CD4-positive, alpha-beta memory T cell (primary cell): ENCODE measurements at regions not wholly inside any gene's neighbourhood (a gene's known extent, or its start where the extent isn't known, plus 50 kb on each side); places are given as distances from the start of the nearest gene placed in this dataset.
"Not testable (repeated sequence)": the region's sequence is repeated elsewhere in the genome, so short reads cannot be mapped to it uniquely, and the experiment has no call there.

ENCODE experiments used
- CTCF ChIA-PET: fragments of 350-600 bp; sonication (Branson Sonifier 250); formaldehyde crosslinking; loops from one replicate; lab custom pipeline; 2021; ENCODE audit warnings: inconsistent platforms; ENCODE audit not compliant: partially characterized antibody; lab: Charles Lee
- POLR2A ChIA-PET: fragments of 350-600 bp; sonication (Branson Sonifier 250); formaldehyde crosslinking; loops from one replicate; lab custom pipeline; 2021; ENCODE audit not compliant: partially characterized antibody; lab: Charles Lee
- DNase-seq, 5 donors: peaks; one replicate each; pipeline versions ENCODE4 v3.0.0 to v3.0.0-alpha.2; 2020 to 2022; ENCODE audit warnings: mixed read lengths in 1 of 5
- H3K27ac ChIP-seq: one replicate; pipeline ENCODE4 v1.7.0; 2013; ENCODE audit warnings: low read depth, low read length
- H3K27me3 ChIP-seq: 2 replicates; pipeline ENCODE4 v1.7.0; 2013; ENCODE audit warnings: mild to moderate bottlenecking, low read length, moderate library complexity; ENCODE audit not compliant: insufficient read depth
- H3K36me3 ChIP-seq: 2 replicates; pipeline ENCODE4 v1.7.0; 2013; ENCODE audit warnings: mild to moderate bottlenecking, low read length, moderate library complexity; ENCODE audit not compliant: insufficient read depth
- H3K4me1 ChIP-seq: 2 replicates; pipeline ENCODE4 v1.7.0; 2013; ENCODE audit warnings: mild to moderate bottlenecking, low read length, moderate library complexity; ENCODE audit not compliant: insufficient read depth
- H3K4me3 ChIP-seq, 2 donors: one replicate each; pipeline ENCODE4 v1.7.0; 2013; ENCODE audit warnings: low read length in 2 of 2, mild to moderate bottlenecking in 1 of 2
- H3K9me3 ChIP-seq, 2 donors: one replicate each; pipeline ENCODE4 v1.7.0; 2013; ENCODE audit warnings: low read length in 2 of 2, control low read depth in 1 of 2; ENCODE audit not compliant: control insufficient read depth in 1 of 2
- H3K27ac Mint-ChIP-seq, 7 donors: one replicate each; pipeline ENCODE4 v1.8.0; 2020 to 2021; ENCODE audit warnings: mixed read lengths in 7 of 7, mild to moderate bottlenecking in 6 of 7, inconsistent platforms in 3 of 7, moderate library complexity in 3 of 7
- H3K27me3 Mint-ChIP-seq, 2 donors: one replicate each; pipeline ENCODE4 v1.8.0; 2020 to 2021; ENCODE audit warnings: mixed read lengths in 2 of 2
- H3K36me3 Mint-ChIP-seq, 2 donors: one replicate each; pipeline ENCODE4 v1.8.0; 2020 to 2021; ENCODE audit warnings: mixed read lengths in 2 of 2, inconsistent platforms in 1 of 2, mild to moderate bottlenecking in 1 of 2
- H3K4me1 Mint-ChIP-seq, 4 donors: one replicate each; pipeline ENCODE4 v1.8.0; 2020 to 2021; ENCODE audit warnings: mixed read lengths in 4 of 4, mild to moderate bottlenecking in 1 of 4
- H3K4me3 Mint-ChIP-seq, 8 donors: one replicate each; pipeline ENCODE4 v1.8.0; 2020 to 2021; ENCODE audit warnings: mixed read lengths in 8 of 8, mild to moderate bottlenecking in 7 of 8, moderate library complexity in 6 of 8, inconsistent platforms in 3 of 8
- H3K9me3 Mint-ChIP-seq, 8 donors: one replicate each; pipeline ENCODE4 v1.8.0; 2020 to 2021; ENCODE audit warnings: mixed read lengths in 8 of 8, mild to moderate bottlenecking in 5 of 8, inconsistent platforms in 3 of 8, moderate library complexity in 1 of 8
- intact Hi-C: fragments of 100-400 bp; cut with micrococcal nuclease; formaldehyde crosslinking; loops from one replicate; pipeline ENCODE4 v1.15.1; 2023

DNA sequence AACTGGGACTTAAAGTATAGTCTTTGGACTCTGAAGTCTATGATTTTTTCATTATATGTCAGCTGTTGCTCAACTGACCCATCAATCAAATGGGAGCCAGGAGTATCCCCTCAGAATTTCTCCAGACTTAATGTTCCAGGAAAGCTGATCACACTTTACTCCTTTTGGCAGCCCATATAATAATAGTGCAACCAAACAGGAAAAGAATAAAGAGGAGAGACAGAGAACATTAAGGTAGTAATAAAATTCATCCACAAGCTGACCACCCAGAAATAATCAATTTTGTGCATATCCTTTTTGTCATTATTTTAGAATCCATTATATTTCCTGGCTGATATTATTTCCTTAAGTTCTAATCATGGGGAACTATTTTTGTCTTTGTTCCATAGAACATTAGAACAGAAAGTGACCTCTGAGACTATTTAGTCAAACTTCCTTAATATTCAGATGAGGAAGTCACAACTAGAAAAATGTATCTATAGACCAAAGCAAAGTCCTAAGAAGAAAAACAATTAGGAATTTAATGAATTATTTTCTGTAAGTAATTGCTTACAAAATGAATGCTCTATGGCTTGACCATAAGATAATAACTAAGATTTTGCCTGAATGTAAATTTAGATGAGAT lies 238.1 kb upstream of the SEL1L start:
- CTCF ChIA-PET: no interaction called here
- no peak overlapping the region for H3K4me3 ChIP-seq
- peaks cover 0 to 6% (median 0%) of the 10 kb centered on the region in 8 donors for H3K9me3 Mint-ChIP-seq
- DNase-seq: no peak
- no peaks in the 10 kb centered on the region for H3K36me3 ChIP-seq
- H3K27me3 ChIP-seq: no peaks in the 10 kb centered on the region
- no peaks in the 10 kb centered on the region for H3K4me1 Mint-ChIP-seq
- POLR2A ChIA-PET: no interaction called here
- intact Hi-C loops: no loop called here
- no peak overlapping the region for H3K27ac Mint-ChIP-seq
- H3K4me3 Mint-ChIP-seq: no peak overlapping the region
- no peaks in the 10 kb centered on the region for H3K4me1 ChIP-seq
- H3K27ac ChIP-seq: no peak overlapping the region
- no peaks in the 10 kb centered on the region for H3K36me3 Mint-ChIP-seq
- no peaks in the 10 kb centered on the region for H3K27me3 Mint-ChIP-seq
- no peaks in the 10 kb centered on the region for H3K9me3 ChIP-seq

DNA sequence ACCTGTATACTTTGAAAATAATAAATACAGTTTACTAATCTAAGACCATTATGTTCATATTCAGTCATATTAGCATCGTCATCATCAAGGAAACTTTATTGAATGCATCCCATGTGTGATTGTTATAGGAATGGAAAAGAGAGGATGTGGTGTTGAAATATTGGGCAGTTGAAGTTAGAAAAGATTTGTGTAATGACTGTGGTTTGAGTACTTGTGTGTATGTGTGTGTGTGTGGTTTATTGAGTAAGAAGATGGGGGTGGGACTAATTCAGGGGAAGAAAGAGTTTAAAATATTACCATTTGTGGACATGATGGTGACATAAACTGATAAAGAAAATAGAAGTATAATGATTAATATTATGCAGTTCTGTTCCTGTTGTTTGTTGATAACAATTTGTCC lies 238.7 kb upstream of the SEL1L start:
- no peaks in the 10 kb centered on the region for H3K9me3 ChIP-seq
- H3K9me3 Mint-ChIP-seq: peaks cover 0 to 6% (median 0%) of the 10 kb centered on the region in 8 donors
- H3K4me3 Mint-ChIP-seq: no peak overlapping the region
- no peaks in the 10 kb centered on the region for H3K4me1 Mint-ChIP-seq
- H3K27ac Mint-ChIP-seq: no peak overlapping the region
- H3K36me3 Mint-ChIP-seq: no peaks in the 10 kb centered on the region
- ChIA-PET POLR2A (interaction anchor here (0.7 kb wide), 1 partner anchor 122 kb away, joined by 3 read pairs; no protein-coding TSS in a partner anchor), CTCF (no interaction called here)
- DNase-seq: no peak
- H3K4me3 ChIP-seq: no peak overlapping the region
- H3K27me3 Mint-ChIP-seq: no peaks in the 10 kb centered on the region
- H3K27me3 ChIP-seq: no peaks in the 10 kb centered on the region
- intact Hi-C loops: no loop called here
- H3K36me3 ChIP-seq: no peaks in the 10 kb centered on the region
- H3K4me1 ChIP-seq: no peaks in the 10 kb centered on the region
- no peak overlapping the region for H3K27ac ChIP-seq

GRCh38 chr14:81776531-81776930 lies 242.9 kb upstream of the SEL1L start:
- Histone ChIP-seq H3K36me3 (no peaks in the 10 kb centered on the region), H3K9me3 (no peaks in the 10 kb centered on the region), H3K27ac (no peak overlapping the region), H3K4me1 (no peaks in the 10 kb centered on the region), H3K27me3 (no peaks in the 10 kb centered on the region), H3K4me3 (no peak overlapping the region)
- intact Hi-C loops: no loop called here
- H3K4me3 Mint-ChIP-seq: no peak overlapping the region
- H3K36me3 Mint-ChIP-seq: no peaks in the 10 kb centered on the region
- no peak overlapping the region for H3K27ac Mint-ChIP-seq
- H3K9me3 Mint-ChIP-seq: peaks cover 0 to 6% (median 2%) of the 10 kb centered on the region in 8 donors
- no peaks in the 10 kb centered on the region for H3K4me1 Mint-ChIP-seq
- ChIA-PET POLR2A (no interaction called here), CTCF (no interaction called here)
- no peaks in the 10 kb centered on the region for H3K27me3 Mint-ChIP-seq
- DNase-seq: no peak

- H3K27ac ChIP-seq, H3K9me3 ChIP-seq, DNase-seq, H3K4me3 ChIP-seq, H3K4me1 Mint-ChIP-seq, H3K27me3 Mint-ChIP-seq, H3K4me1 ChIP-seq, H3K36me3 ChIP-seq, intact Hi-C loops, H3K36me3 Mint-ChIP-seq, CTCF ChIA-PET, POLR2A ChIA-PET, H3K4me3 Mint-ChIP-seq, H3K27ac Mint-ChIP-seq, H3K27me3 ChIP-seq: not testable (repeated sequence)
- H3K9me3 Mint-ChIP-seq: peaks cover 0 to 14% (median 2%) of the 10 kb centered on the region in 8 donors
These were observed 248.1 kb upstream of the SEL1L start for GRCh38 chr14:81781798-81782197.

DNA sequence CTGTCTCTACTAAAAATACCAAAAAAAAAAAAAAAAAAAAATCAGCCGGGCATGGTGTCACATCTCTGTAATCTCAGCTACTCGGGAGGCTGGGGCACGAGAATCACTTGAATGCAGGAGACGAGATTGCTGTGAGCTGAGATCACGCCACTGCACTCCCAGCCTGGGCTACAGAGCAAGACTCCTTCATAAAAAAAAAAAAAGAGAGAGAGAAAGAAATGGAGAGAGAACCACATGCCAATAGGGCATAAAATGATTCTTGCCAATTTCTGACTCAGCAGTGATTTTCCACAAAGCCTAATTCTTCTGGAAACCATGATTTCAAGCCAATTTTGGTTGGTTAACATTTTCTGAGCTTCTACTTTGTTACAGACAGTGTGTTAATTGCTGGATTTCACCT lies 250.4 kb upstream of the SEL1L start:
- no peaks in the 10 kb centered on the region for H3K4me1 ChIP-seq
- Mint-ChIP-seq H3K9me3 (peaks cover 0 to 11% (median 2%) of the 10 kb centered on the region in 8 donors), H3K27ac (no peak overlapping the region), H3K4me1 (no peaks in the 10 kb centered on the region), H3K36me3 (no peaks in the 10 kb centered on the region), H3K4me3 (no peak overlapping the region), H3K27me3 (no peaks in the 10 kb centered on the region)
- POLR2A ChIA-PET: no interaction called here
- no peaks in the 10 kb centered on the region for H3K36me3 ChIP-seq
- H3K4me3 ChIP-seq: no peak overlapping the region
- no peaks in the 10 kb centered on the region for H3K9me3 ChIP-seq
- no peak for DNase-seq
- CTCF ChIA-PET: no interaction called here
- intact Hi-C loops: no loop called here
- H3K27ac ChIP-seq: no peak overlapping the region
- H3K27me3 ChIP-seq: no peaks in the 10 kb centered on the region

DNA sequence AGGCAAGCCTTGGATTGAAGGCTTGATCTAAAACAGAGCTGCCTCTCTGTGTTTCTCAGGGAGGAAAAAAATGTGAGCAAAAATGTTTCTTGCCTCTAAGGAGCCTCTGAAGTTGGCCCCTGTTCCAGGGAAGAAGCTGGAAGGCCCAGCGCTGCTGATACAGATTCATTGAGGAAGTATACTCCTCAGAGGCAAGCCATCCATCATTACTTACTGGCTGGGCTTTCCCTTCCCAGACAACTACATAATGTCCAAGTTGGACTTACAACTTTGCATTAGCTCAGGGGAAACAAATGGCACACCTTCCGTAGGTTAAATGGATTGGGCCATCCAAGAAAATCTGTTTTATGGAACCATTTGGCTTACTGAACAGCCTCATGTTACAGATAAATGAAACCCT lies 263.7 kb upstream of the SEL1L start:
- H3K4me3 Mint-ChIP-seq: no peak overlapping the region
- H3K4me3 ChIP-seq: no peak overlapping the region
- no peaks in the 10 kb centered on the region for H3K27me3 ChIP-seq
- H3K36me3 ChIP-seq: no peaks in the 10 kb centered on the region
- intact Hi-C loops: no loop called here
- H3K9me3 ChIP-seq: no peaks in the 10 kb centered on the region
- peaks cover 0 to 8% (median 0%) of the 10 kb centered on the region in 8 donors for H3K9me3 Mint-ChIP-seq
- H3K27ac Mint-ChIP-seq: no peak overlapping the region
- ChIA-PET CTCF (no interaction called here), POLR2A (no interaction called here)
- H3K4me1 ChIP-seq: no peaks in the 10 kb centered on the region
- no peaks in the 10 kb centered on the region for H3K36me3 Mint-ChIP-seq
- H3K27me3 Mint-ChIP-seq: peaks cover 0 to 2% of the 10 kb centered on the region in 2 donors
- no peak overlapping the region for H3K27ac ChIP-seq
- no peak for DNase-seq
- no peaks in the 10 kb centered on the region for H3K4me1 Mint-ChIP-seq

DNA sequence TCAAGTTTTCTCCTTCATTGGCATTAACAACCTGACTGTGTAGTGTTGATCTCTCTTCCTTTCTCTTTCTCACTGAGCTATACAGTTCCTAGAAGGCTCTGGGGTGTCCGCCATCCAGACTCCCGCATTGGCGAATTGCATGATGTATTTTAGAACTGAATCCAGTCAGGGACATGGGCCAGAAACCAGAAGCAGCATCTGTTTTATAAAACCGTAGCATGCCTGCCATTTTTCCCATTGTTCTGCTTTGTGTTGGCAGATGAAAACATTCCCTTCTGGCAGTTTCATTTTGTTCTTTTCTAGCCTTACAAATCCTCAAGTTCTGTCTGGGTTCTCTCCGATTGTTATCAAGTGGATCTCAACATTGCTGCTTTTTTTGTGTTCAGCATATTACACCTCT lies 268.3 kb upstream of the SEL1L start:
- ChIA-PET POLR2A (no interaction called here), CTCF (no interaction called here)
- no peaks in the 10 kb centered on the region for H3K27me3 ChIP-seq
- Mint-ChIP-seq H3K27ac (no peak overlapping the region), H3K4me1 (no peaks in the 10 kb centered on the region), H3K36me3 (no peaks in the 10 kb centered on the region), H3K9me3 (peaks cover 0 to 5% (median 0%) of the 10 kb centered on the region in 8 donors), H3K4me3 (no peak overlapping the region), H3K27me3 (no peaks in the 10 kb centered on the region)
- no peaks in the 10 kb centered on the region for H3K36me3 ChIP-seq
- no peaks in the 10 kb centered on the region for H3K4me1 ChIP-seq
- H3K27ac ChIP-seq: no peak overlapping the region
- H3K4me3 ChIP-seq: no peak overlapping the region
- no peak for DNase-seq
- H3K9me3 ChIP-seq: no peaks in the 10 kb centered on the region
- intact Hi-C loops: no loop called here

DNA sequence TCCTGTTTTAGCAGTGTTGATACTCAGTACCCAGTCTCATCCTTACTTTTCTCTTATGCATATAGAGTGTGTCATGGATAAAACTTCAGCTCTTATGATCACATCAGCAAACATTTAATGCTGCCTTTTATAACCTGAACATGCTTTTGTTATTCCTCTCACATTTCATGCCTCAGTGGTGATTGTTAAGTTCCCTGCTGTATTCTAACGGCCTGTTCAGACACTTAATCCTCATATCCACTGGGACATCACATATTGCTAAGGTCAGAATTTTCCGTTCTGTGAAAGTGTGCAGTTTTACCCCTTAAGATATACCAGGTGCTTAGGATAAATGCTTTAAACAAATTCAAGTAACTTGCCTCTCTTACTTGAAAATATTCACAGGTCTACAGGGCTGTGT lies 268.7 kb upstream of the SEL1L start:
- intact Hi-C loops: no loop called here
- Histone ChIP-seq H3K27me3 (no peaks in the 10 kb centered on the region), H3K36me3 (no peaks in the 10 kb centered on the region), H3K4me1 (no peaks in the 10 kb centered on the region), H3K4me3 (no peak overlapping the region), H3K9me3 (no peaks in the 10 kb centered on the region), H3K27ac (no peak overlapping the region)
- H3K27ac Mint-ChIP-seq: no peak overlapping the region
- POLR2A ChIA-PET: no interaction called here
- peaks cover 0 to 5% (median 0%) of the 10 kb centered on the region in 8 donors for H3K9me3 Mint-ChIP-seq
- H3K4me3 Mint-ChIP-seq: no peak overlapping the region
- H3K4me1 Mint-ChIP-seq: no peaks in the 10 kb centered on the region
- CTCF ChIA-PET: no interaction called here
- no peaks in the 10 kb centered on the region for H3K36me3 Mint-ChIP-seq
- no peak for DNase-seq
- H3K27me3 Mint-ChIP-seq: no peaks in the 10 kb centered on the region
